Stomach (tissue), 8 donors: ENCODE measurements at regions not wholly inside any gene's neighbourhood (a gene's known extent, or its start where the extent isn't known, plus 50 kb on each side); places are given as distances from the start of the nearest gene placed in this dataset.

Source experiments
- DNase-seq, 2 donors: peaks; one replicate each; pipeline versions ENCODE4 v3.0.0 to v3.0.0-alpha.2; 2013 to 2019
- H3K27ac ChIP-seq, 5 donors: fragments of 200-600 bp in 4 of 5; sonication (generic) in 4 of 5; one replicate each; pipeline ENCODE4 v1.5.1; 2013 to 2019; ENCODE audit warnings: mild to moderate bottlenecking in 1 of 5, moderate library complexity in 1 of 5
- H3K27me3 ChIP-seq, 3 donors: fragments of 200-600 bp; sonication (generic); one replicate each; pipeline ENCODE4 v1.5.1; 2017 to 2019; ENCODE audit warnings: mixed run types in 1 of 3
- H3K36me3 ChIP-seq, 4 donors: fragments of 200-600 bp; sonication (generic); 1 replicate in 3 of 4; 2 replicates in 1 of 4; pipeline ENCODE4 v1.5.1; 2016 to 2019
- H3K4me1 ChIP-seq, 4 donors: fragments of 200-600 bp; sonication (generic); one replicate each; pipeline ENCODE4 v1.5.1; 2016 to 2019
- H3K4me3 ChIP-seq, 4 donors: fragments of 200-600 bp; sonication (generic) in 3 of 4; one replicate each; pipeline ENCODE4 v1.5.1; 2016 to 2019; ENCODE audit warnings: mild to moderate bottlenecking in 1 of 4
- H3K9me3 ChIP-seq, 4 donors: fragments of 200-600 bp; sonication (generic); one replicate each; pipeline ENCODE4 v1.5.1; 2016 to 2019
- CTCF ChIP-seq, 7 experiments: fragments of 450-650 bp in 4 of 7; fragments of 200-600 bp in 3 of 7; sonication (generic) in 3 of 7; IDR thresholded peaks; one replicate each; pipeline ENCODE4 v1.5.1; 2016 to 2019; ENCODE audit warnings: antibody characterized with exemption in 7 of 7, control low read depth in 2 of 7, mild to moderate bottlenecking in 1 of 7
- EP300 ChIP-seq: sonication (generic); formaldehyde crosslinking; IDR thresholded peaks from one replicate; pipeline ENCODE4 v1.6.1; 2017; ENCODE audit warnings: antibody characterized with exemption
- POLR2A ChIP-seq, 4 donors: fragments of 450-650 bp; IDR thresholded peaks; one replicate each; pipeline ENCODE4 v1.6.1; 2016; ENCODE audit warnings: antibody characterized with exemption in 4 of 4, control low read depth in 2 of 4, mild to moderate bottlenecking in 1 of 4, moderate library complexity in 1 of 4
- POLR2AphosphoS5 ChIP-seq, 3 donors: sonication (generic); formaldehyde crosslinking; IDR thresholded peaks; one replicate each; pipeline ENCODE4 v1.6.1; 2016; ENCODE audit warnings: antibody characterized with exemption in 3 of 3
- WGBS, 5 donors: extraction: QIAGEN DNeasy Blood & Tissue Kit in 3 of 5; methylation state at CpG; one replicate each; pipeline versions ENCODE4 v1.1.5 to v1.1.7; 2013 to 2018; 5-methylcytosine and 5-hydroxymethylcytosine counted together
- intact Hi-C: fragments of 100-400 bp; cut with DNase I; formaldehyde crosslinking; loops from one replicate; pipeline ENCODE4 v1.15.1; 2023; ENCODE audit warnings: low total_unique reads
- donor health status: healthy with polysubstance abuse.
- donor health status: Bipolar disorder and iron deficiency.
- donor health status: healthy.

GRCh38 chr11:127993281-127993680 lies 594.1 kb downstream of the ETS1 start:
- no peaks in the 10 kb centered on the region for H3K36me3 ChIP-seq
- H3K4me3 ChIP-seq, result no peak overlapping the region
- intact Hi-C loops, result no loop called here
- no peaks in the 10 kb centered on the region for H3K4me1 ChIP-seq
- no peaks in the 10 kb centered on the region for H3K27me3 ChIP-seq
- H3K9me3 ChIP-seq, result no peaks in the 10 kb centered on the region
- no peak overlapping the region for H3K27ac ChIP-seq
- TF ChIP-seq CTCF (IDR thresholded peaks at IDR 0.05) (no peak), POLR2AphosphoS5 (IDR thresholded peaks at IDR 0.05) (no peak), POLR2A (IDR thresholded peaks at IDR 0.05) (no peak), EP300 (no peak)
- no peak for DNase-seq
- WGBS, 5 donors, result 83 to 94% (median 88%) methylated on average over 5 of the region's 5 CpGs

- no peak overlapping the region for H3K27ac ChIP-seq
- intact Hi-C loops, result no loop called here
- no peaks in the 10 kb centered on the region for H3K27me3 ChIP-seq
- no peak overlapping the region for H3K4me3 ChIP-seq
- TF ChIP-seq POLR2AphosphoS5 (IDR thresholded peaks at IDR 0.05), result no peak
- no peak for TF ChIP-seq EP300
- TF ChIP-seq POLR2A (IDR thresholded peaks at IDR 0.05), result no peak
- no peak for TF ChIP-seq CTCF (IDR thresholded peaks at IDR 0.05)
- H3K36me3 ChIP-seq, result no peaks in the 10 kb centered on the region
- DNase-seq, result no peak
- H3K4me1 ChIP-seq, result no peaks in the 10 kb centered on the region
- H3K9me3 ChIP-seq, result peaks cover 0 to 12% (median 6%) of the 10 kb centered on the region in 4 donors
- 72 to 85% (median 75%) methylated on average over 4 of the region's 4 CpGs for WGBS, 5 donors
Observed at GRCh38 chr11:127986073-127986472, 601.3 kb downstream of the ETS1 start.

- Histone ChIP-seq H3K9me3 (peaks cover 0 to 10% (median 1%) of the 10 kb centered on the region in 4 donors), H3K4me1 (no peaks in the 10 kb centered on the region), H3K36me3 (no peaks in the 10 kb centered on the region), H3K27me3 (no peaks in the 10 kb centered on the region), H3K27ac (no peak overlapping the region), H3K4me3 (no peak overlapping the region)
- TF ChIP-seq POLR2AphosphoS5 (IDR thresholded peaks at IDR 0.05) (no peak), POLR2A (IDR thresholded peaks at IDR 0.05) (no peak), EP300 (no peak), CTCF (IDR thresholded peaks at IDR 0.05) (no peak)
- intact Hi-C loops, result no loop called here
- DNase-seq, result no peak
Observed at GRCh38 chr11:127972816-127973215, 614.5 kb downstream of the ETS1 start.

GRCh38 chr11:127971448-127971847 lies 615.9 kb downstream of the ETS1 start:
- Histone ChIP-seq H3K36me3 (no peaks in the 10 kb centered on the region), H3K4me3 (no peak overlapping the region), H3K4me1 (no peaks in the 10 kb centered on the region), H3K27me3 (no peaks in the 10 kb centered on the region), H3K27ac (no peak overlapping the region), H3K9me3 (peaks cover 0 to 6% (median 2%) of the 10 kb centered on the region in 4 donors)
- intact Hi-C loops, result no loop called here
- DNase-seq, result no peak
- 88 to 94% (median 92%) methylated on average over 5 of the region's 5 CpGs for WGBS, 5 donors
- TF ChIP-seq EP300 (no peak), POLR2A (IDR thresholded peaks at IDR 0.05) (no peak), CTCF (IDR thresholded peaks at IDR 0.05) (no peak), POLR2AphosphoS5 (IDR thresholded peaks at IDR 0.05) (no peak)
